CD4-positive, alpha-beta T cell treated with Interferon alpha-2 for 1 hour (primary cell): ENCODE measurements at regions not wholly inside any gene's neighbourhood (a gene's known extent, or its start where the extent isn't known, plus 50 kb on each side); places are given as distances from the start of the nearest gene placed in this dataset.
"Not testable (repeated sequence)": the region's sequence is repeated elsewhere in the genome, so short reads cannot be mapped to it uniquely, and the experiment has no call there.

Experiments used
- DNase-seq, 2 donors: peaks; one replicate each; pipeline ENCODE4 v3.0.0-alpha.2; 2020 to 2022

DNA sequence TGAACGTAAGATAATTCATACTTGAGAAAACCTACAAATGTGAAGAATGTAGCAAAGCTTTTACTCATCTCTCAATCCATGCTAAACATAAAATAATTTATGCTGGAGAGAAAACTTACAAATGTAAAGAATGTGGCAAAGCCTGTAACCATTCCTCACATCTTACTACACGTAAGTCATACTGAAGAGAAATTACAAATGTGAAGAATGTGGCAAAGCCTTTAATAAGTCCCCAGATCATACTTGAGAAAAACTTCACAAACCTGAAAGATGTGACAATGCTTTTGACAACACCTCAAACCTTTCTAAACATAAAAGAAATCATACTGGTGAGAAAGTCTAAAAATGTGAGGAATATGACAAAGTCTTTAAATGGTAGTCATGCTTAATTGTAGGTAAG is 89.4 kb downstream of the ZNF675 start:
- no peak for DNase-seq

DNA sequence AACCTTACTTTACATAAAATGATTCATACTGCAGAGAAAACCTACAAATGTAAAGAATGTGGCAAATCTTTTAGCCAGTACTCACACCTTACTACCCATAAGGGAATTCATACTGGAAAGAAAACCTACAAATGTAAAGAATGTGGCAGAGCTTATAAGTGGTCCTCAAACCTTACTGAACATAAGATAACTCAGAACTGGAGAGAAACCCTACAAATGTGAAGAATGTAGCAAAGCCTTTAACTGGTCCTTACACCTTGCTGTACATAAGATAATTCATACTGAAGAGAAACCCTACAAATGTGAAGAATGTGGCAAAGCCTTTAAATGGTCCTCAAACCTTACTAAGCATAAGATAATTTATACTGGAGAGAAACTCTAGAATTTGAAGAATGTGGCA is 90.1 kb downstream of the ZNF675 start:
- DNase-seq, result no peak

DNA sequence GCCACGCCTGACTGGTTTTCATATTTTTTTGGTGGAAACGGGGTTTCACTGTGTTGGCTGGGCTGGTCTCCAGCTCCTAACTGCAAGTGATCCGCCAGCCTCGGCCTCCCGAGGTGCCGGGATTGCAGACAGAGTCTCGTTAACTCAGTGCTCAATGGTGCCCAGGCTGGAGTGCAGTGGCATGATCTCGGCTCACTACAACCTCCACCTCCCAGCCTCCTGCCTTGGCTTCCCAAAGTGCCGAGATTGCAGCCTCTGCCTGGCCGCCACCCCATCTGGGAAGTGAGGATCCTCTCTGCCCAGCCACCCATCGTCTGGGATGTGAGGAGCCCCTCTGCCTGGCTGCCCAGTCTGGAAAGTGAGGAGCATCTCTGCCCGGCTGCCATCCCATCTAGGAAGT is 92.7 kb downstream of the ZNF675 start:
- not testable (repeated sequence) for DNase-seq

DNA sequence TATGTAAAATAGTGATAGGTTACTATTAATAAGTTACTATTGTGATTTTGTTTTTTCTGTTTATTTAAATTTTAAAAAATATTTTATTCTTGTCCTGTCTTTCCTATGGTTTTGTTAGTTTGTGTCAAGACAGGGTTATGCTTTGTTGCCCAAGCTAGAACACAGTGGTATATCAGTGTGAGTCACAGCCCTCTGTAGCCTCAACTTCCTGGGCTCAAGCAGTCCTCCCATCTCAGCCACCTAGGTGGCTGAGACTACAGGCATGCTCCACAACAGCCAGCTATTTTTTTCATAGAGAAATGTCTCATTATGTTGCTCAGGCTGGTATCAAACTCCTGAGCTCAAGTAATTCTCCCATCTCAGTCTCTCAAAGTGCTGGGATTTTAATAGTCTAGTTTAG is 99.5 kb downstream of the ZNF675 start:
- no peak for DNase-seq

DNA sequence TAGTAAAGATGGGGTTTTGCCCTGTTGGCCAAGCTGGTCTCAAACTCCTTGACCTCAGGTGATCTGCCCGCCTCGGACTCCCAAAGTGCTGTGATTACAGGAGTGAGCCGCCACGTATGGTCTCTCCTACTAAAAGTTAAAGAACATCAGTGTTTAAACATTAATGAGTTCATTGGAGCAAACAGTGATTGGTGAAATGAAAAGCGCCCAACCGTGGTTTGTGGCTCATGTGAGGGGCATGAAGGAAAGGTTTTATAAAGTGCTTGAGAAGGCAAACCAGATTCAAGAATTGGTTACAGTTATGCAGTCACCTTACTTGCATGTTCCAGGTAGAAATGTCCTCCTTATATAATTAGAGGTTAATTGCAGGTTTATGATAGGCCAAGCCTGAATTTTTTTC is 109.5 kb downstream of the ZNF675 start:
- no peak for DNase-seq

DNA sequence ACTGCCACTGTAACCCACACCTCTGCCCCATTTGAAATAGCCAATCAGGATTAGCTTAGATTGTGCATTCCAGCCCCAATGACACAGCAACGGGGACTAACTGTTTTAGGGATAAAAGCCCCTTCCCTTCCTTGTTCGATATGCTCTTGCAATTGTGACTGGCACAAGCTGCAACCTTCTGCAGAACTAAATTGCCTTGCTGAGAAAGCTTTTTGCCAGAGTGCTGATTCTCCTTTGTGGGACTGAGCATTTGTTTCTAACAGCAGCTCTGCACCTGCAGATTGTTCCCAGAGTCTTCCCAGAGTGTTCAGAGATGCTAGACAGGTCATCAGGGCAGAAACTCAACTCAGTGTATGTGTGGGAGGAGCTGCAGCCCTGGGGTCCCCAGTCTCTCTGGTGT is 115.8 kb downstream of the ZNF675 start:
- no peak for DNase-seq

DNA sequence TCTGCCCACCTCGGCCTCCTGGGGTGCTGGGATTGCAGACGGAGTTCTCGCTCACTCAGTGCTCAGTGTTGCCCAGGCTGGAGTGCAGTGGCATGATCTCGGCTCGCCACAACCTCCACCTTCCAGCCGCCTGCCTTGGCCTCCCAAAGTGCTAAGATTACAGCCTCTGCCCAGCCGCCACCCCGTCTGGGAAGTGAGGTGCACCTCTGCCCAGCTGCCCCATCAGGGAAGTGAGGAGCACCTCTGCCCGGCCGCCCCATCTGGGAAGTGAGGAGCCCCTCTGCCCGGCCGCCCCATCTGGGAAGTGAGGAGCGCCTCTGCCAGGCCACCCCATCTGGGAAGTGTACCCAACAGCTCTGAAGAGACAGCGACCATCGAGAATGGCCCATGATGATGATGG is 118.9 kb downstream of the ZNF675 start:
- DNase-seq, result not testable (repeated sequence)

DNA sequence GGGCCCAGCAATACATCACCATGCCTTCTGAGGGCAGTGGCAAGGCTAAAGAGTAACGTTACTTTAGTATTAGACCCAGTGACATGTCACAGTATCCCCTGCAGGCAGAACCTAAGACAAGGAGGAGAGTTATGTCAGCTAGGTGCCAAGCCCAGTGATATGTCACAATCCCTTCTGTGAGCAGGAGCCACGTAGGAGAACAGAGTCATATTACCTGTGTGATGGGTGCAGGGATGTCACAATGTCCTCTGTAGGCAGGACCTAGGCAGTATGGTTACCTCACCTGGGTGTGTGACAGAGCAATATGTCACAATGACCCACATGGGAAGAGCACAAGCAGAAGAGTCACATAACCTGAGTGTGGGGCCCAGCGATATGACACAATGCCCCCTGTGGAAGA is 121.8 kb downstream of the ZNF675 start:
- DNase-seq, result no peak

DNA sequence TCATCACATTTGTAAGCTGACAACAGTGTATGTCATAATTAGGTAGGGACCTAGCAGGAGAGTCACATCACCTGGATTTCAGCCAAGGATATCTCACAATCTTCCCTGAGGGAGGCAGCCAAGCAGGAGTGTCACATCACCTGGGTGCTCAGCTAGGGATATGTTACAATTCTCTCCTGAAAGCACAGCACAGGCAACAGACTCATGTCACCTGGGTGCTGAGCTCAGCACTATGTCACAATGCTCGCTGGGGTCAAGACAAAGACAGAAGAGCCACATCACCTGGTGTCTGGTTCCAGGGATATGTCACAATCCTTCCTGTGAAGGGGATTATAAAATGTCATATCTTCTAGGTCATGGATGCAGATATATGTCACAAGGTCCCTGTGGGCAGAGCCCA is 123.7 kb downstream of the ZNF675 start:
- DNase-seq, result no peak

DNA sequence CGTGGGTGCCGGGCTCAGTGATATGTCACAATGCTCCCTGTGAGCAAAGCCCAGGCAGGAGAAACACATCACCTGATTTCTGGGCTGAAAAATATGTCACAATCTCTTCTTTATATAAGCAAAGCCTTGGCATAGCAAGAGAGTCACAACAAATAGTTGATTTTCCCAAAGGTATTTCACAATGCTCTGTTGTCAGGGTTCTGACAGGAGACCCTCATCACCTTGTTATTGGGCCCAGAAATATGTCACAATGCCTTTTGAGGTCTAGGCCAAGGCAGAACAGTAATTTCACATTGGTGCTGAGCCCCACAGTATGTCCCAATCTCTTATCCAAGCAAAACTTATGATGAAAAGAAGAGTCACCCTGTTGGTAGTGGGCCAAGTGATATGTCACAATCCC is 125.7 kb downstream of the ZNF675 start:
- no peak for DNase-seq

DNA sequence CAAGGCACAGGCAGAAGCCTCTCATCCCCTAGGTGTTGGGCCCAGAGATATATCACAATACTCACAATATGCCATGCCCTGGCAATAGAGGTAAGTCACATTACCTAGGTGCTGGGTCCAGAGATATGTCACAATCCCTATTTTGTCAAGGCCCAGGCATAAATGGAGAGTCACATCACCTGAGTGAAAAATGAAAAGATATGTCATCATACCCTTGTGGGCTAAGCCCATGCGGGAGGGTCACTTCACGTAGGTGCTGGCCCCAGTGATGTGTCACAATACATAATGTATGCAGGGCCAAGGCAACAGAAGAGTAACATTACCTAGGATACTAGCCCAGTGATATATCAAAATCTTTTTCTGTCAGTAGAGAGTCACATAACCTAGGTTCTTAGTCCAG is 127.0 kb downstream of the ZNF675 start:
- no peak for DNase-seq

DNA sequence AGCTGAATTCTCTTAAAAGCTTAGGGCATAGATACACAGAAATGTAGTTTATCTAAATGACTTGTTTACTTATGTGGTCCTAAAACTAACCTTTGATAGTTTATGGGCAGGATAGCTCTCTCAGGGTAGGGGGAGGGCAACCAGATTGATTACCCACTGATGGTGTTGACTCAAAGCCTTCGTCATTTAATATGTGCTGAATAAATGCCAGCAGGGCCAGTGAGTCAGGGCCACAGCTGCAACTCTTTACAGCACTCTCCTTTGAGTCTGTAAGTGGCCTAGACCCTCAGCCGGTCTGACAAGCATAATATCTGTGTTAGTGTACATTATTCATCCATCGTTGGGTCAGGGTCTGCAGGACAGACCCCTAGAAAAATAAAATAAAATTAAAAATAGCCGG is 128.5 kb downstream of the ZNF675 start:
- DNase-seq, result no peak

DNA sequence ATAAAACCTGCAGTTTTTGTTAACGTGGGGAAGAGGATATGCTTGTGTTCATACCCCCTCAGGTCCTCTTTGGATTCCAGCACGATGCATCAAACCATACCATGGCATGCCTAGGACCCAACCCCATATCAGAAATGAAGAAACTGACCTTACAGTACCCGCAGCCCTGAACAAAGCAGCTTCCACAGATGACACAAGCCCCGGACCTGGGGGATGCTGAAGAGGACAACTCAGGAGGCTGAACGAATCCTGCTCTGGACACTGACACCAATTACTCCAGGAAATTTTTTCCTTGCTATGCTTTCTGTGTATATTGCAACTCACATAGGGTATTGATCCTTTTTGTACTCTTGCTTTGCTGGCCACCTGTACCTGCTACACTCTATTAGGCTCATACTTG is 129.6 kb downstream of the ZNF675 start:
- no peak for DNase-seq

DNA sequence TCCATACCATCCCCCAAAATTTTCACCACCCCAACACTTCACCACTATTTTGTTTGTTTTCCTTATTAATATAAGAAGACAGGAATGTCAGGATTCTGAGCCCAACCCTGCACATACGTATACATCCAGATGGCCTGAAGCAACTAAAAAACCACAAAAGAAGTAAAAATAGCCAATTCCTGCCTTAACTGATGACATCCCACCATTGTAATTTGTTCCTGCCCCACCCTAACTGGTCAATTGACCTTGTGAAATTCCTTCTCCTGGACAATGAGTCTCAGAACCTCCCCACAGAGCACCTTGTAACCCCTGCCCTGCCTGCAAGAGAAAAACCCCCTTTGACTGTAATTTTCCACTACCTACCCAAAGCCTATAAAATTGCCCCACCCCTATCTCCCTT is 132.5 kb downstream of the ZNF675 start:
- no peak for DNase-seq

DNA sequence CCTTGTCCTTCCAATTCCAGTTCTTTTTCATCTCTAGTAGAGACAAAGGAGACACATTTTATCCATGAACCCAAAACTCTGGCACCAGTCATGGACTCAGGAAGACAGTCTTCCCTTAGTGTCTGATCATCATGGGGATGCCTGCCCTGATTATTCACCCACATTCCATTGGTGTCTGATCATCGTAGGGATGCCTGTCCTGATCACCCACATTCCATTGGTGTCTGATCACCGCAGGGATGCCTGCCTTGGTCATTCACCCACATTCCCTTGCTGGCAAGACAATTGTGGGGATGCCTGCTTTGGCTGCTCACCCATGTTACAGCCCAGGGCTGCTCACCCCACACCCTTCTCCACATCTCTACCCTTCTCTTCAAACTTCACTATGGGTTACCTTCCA is 136.9 kb downstream of the ZNF675 start:
- not testable (repeated sequence) for DNase-seq

DNA sequence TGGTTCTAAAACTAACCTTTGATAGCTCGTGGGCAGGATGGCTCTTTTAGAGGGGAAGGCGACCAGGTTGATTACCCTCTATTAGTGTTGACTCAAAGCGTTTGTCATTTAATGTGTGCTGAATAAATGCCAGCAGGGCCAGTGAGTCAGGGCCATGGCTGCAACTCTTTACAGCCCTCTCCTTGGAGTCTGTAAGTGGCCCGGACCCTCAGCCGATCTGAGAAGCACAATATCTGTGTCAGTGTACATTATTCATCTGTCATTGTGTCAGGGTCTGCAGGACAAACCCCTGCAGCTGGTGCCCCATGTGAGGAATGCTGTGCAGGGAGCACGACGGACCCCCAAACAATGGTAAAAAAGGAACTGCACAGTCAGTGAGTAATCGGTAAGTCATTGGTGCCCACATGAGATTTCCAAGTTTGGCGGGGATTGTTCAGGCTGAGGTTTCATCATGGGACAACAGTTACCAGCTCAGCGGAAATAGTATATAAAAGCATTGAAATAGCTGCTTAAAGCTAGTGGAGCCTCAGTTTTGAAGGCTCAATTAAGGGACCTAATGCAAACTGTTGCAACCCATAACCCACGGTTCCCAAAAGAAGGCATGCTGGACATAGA is 139.1 kb downstream of the ZNF675 start:
- DNase-seq, result no peak

DNA sequence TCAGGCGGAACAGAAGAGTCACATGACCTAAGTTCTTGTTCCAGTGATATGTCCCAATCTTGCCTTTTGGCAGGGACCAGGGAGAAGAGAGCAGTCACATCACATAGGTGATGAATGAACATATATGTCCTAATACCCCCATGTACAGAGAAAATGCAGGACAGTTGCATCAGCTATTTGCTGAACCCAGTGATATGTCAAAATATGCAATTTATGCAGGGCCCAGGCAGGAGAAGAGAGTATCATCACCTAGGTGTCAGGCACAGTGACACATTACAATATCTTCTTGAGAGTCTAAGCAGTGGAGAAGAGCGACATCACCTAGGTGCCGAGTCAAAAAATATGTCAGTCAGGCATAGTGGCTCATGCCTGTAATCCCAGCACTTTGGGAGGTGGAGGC is 139.9 kb downstream of the ZNF675 start:
- DNase-seq, result no peak

DNA sequence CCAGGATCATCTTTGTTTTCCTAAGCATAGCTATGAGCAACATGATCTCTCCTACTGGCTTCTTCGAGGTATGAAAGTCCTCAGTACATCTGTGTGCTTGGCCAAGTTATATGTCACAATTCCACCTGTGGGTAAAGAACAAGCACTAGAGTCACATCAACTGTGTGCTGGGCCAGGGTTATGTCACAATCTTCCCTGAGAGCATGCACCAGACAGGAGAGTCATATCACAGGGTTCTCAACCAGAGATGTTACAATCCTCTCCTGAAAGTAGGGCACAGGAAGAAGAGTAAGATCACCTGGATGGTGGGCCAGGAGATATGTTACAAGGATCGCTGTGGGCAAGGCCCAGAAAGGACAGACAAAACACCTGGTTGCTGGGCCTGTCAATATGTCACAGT is 143.7 kb downstream of the ZNF675 start:
- no peak for DNase-seq

DNA sequence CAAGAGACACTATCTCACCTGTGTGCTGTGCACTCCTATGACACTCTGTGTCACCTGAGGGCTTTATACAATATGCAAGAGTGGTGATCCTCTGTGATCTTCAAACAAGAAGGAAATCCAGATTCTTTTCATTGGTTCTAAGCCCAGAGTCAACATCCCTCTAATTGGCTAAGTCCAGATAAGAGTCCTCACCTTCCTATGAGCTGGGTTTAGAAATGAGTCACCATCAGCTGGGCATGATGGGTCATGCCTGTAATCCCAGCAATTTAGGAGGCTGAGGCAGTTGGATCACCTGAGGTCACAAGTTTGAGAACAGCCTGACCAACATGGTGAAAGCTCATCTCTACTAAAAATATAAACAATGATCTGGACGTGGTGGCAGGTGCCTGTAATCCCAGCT is 144.4 kb downstream of the ZNF675 start:
- no peak for DNase-seq

DNA sequence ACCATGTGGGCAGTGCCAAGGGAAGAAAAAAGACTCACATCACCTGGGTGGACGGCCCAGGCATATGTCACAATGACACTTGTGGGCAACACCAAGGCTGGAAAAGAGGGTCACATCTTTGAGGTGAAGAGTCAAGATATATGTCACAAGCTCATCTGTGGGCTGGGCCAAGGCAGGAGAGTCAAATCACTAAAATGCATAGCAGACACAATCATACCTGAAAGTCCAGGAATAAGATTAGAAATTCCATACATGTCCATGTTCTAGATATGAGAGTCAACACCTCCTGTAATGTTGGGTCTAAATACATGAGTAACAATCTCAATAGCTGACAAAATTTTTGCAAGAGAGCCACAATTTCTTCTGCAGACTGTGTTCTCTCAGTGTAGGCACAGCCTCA is 145.0 kb downstream of the ZNF675 start:
- no peak for DNase-seq

DNA sequence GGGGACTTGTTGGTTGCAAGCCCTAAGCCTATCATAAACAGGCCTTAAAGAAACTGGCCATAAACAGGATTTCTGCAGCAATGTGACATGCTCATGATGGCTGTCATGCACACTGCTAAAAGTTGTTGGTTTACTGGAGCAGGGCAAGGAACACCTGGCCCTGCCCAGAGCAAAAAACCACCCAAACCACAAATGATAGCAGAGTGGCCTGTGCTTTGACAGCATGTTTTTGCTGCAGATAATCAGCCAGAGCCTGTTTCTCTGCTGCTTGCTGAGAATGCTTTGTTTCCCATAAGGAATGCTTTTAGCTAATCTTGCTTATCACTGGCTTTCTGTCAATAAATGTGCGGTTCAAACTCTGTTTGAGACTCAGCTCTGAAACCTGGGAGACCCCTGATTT is 144.9 kb upstream of the ZNF91 start:
- DNase-seq, result not testable (repeated sequence)

DNA sequence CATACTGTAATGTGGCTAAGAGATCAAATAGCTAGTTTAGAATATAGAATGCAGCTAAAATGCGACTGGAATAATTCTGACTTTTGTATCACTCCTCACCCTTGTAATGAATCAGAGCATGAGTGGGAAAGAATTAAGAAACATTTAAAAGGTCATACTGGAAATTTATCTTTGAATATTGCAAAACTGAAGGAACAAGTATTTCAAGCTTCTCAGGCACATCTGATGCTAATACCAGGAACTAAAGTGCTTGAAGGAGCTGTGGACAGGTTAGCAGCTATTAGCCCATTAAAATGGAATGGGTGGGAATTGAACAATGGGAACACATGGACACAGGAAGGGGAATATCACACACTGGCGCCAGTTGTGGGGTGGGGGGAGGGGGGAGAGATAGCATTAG is 144.2 kb upstream of the ZNF91 start:
- no peak for DNase-seq

DNA sequence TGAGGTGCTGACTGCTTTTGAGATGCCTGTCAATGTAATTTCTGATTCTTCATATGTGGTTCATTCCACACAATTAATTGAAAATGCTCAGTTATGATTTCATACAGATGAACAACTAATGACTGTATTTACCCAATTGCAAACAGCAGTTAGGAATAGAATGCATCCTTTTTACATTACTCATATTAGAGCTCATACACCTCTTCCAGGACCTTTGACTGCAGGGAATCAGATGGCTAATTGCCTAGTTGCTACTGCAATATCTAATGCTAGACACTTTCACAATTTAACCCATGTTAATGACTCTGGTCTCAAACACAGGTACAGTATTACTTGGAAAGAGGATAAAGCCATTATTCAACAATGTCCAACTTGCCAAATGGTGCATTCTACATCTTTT is 141.9 kb upstream of the ZNF91 start:
- not testable (repeated sequence) for DNase-seq

DNA sequence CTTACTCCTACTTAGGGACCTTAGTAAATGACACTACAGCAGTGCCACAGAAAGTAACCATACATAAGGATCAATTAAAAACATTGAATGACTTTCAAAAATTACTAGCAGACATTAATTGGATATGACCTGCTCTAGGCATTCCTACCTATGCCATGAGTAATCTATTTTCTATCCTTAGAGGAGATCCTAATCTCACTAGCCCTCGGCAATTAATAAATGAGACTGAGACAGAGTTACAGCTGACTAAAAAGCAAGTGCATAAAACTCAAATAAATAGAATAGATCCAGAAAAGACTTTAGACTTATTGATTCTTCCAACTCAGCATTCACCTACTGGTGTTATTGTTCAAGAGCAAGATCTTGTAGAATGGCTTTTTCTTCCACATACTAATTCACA is 141.1 kb upstream of the ZNF91 start:
- not testable (repeated sequence) for DNase-seq

DNA sequence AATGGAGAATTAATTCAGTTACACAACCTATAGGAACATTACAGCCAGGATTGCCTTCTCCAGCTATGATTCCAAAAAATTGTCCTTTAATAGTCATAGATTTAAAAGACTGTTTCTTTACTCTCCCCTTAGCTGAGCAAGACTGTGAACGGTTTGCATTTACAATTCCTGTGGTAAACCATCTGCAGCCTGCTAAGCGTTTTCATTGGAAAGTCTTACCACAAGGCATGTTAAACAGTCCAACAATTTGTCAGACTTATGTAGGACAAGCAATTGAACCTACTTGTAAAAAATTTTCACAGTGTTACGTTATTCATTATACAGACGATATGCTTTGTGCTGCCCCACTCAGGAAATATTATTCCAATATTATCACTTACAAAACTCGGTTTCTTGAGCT is 140.6 kb upstream of the ZNF91 start:
- not testable (repeated sequence) for DNase-seq

DNA sequence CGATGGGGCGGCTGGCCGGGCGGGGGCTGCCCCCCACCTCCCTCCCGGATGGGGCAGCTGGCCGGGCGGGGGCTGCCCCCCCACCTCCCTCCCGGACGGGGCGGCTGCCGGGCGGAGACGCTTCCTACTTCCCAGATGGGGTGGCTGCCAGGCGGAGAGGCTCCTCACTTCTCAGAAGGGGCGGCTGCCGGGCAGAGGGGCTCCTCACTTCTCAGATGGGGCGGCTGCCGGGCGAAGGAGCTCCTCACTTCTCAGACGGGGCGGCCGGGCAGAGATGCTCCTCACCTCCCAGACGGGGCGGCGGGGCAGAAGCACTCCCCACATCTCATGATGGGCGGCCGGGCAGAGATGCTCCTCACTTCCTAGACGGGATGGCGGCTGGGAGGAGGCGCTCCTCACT is 138.2 kb upstream of the ZNF91 start:
- DNase-seq, result not testable (repeated sequence)
